Thymus (tissue), 11 donors: ENCODE measurements at regions not wholly inside any gene's neighbourhood (a gene's known extent, or its start where the extent isn't known, plus 50 kb on each side); places are given as distances from the start of the nearest gene placed in this dataset.

Experiments used
- DNase-seq, 9 donors: peaks; one replicate each; pipeline ENCODE4 v3.0.0-alpha.2; 2013; ENCODE audit warnings: low spot score in 9 of 9, low read depth in 6 of 9, missing footprints in 1 of 9
- H3K27ac ChIP-seq, 2 donors: one replicate each; pipeline ENCODE4 v1.5.1; 2013; ENCODE audit warnings: control low read depth in 1 of 2, low read depth in 1 of 2, low read length in 1 of 2, mild to moderate bottlenecking in 1 of 2, moderate library complexity in 1 of 2
- H3K27me3 ChIP-seq, 2 donors: one replicate each; pipeline ENCODE4 v1.5.1; 2013; ENCODE audit warnings: low read length in 1 of 2; ENCODE audit not compliant: control insufficient read depth in 2 of 2, insufficient read depth in 1 of 2
- H3K36me3 ChIP-seq, 2 donors: one replicate each; pipeline ENCODE4 v1.5.1; 2013; ENCODE audit warnings: low read length in 1 of 2, mild to moderate bottlenecking in 1 of 2, moderate library complexity in 1 of 2; ENCODE audit not compliant: control insufficient read depth in 2 of 2, insufficient read depth in 2 of 2
- H3K4me1 ChIP-seq, 2 donors: one replicate each; pipeline ENCODE4 v1.5.1; 2013; ENCODE audit warnings: low read length in 2 of 2; ENCODE audit not compliant: control insufficient read depth in 2 of 2, insufficient read depth in 2 of 2
- H3K4me3 ChIP-seq, 2 donors: one replicate each; pipeline ENCODE4 v1.5.1; 2013; ENCODE audit warnings: low read length in 2 of 2, control low read depth in 1 of 2, mild to moderate bottlenecking in 1 of 2
- H3K9me3 ChIP-seq, 2 donors: one replicate each; pipeline ENCODE4 v1.5.1; 2013; ENCODE audit warnings: low read length in 1 of 2, mild to moderate bottlenecking in 1 of 2; ENCODE audit not compliant: control insufficient read depth in 2 of 2, insufficient read depth in 1 of 2
- WGBS: extraction: QIAGEN DNeasy Blood & Tissue Kit; methylation state at CpG from one replicate; pipeline ENCODE4 v1.1.7; 2013; 5-methylcytosine and 5-hydroxymethylcytosine counted together
- donor health status: healthy.

DNA sequence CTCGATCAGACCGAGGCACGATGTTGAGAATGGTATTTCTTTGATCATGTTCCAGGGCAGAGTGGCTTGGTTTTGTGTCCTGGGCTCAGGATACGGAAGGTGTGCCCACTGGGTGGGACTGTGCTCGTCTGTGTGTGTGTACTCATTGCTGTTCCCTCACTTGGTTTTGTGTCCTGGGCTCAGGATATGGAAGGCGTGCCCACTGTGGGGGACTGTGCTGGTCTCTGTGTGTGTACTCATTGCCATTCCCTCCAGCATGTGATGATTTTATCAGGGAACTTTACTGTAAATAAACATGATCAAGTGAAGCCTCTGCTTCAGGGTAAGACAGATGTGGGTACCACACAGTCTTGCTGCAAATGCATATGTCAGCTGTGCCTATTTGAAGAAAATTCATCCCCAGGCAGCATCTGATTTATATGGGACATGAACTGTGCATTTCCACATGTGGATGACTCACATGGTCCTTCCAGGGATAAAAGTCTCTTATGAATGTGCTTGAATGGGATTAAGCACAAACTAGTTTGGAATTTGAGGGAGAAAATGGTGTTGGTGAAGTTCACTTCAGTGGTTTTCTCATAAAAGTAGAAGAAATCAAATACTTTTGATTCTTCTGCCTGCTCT lies 274.3 kb downstream of the QKI start:
- no peak overlapping the region for H3K27ac ChIP-seq
- H3K36me3 ChIP-seq, result no peaks in the 10 kb centered on the region
- 90% methylated on average over 6 of the region's 6 CpGs for WGBS
- H3K4me3 ChIP-seq, result no peak overlapping the region
- no peaks in the 10 kb centered on the region for H3K9me3 ChIP-seq
- H3K27me3 ChIP-seq, result no peaks in the 10 kb centered on the region
- H3K4me1 ChIP-seq, result no peaks in the 10 kb centered on the region
- DNase-seq, result no peak

DNA sequence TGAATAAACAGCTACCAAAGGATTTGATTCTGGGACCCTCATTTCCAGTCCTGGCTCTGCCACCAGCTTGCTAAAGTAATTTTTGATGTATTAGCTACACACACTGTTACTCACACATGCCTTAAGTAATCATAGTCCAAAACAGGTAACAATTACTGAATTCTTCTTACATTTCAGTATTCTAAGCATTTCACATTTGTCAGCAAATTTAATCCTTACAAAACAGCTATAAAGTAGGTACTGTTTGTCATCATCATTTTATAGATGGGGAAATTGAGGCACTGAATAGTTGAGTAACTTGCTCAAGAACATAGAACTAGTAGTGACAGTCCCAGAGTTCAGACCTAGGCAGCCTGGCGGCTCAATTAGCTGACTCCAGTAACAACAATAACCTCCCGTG lies 272.6 kb downstream of the QKI start:
- Histone ChIP-seq H3K4me3 (no peak overlapping the region), H3K4me1 (no peaks in the 10 kb centered on the region), H3K27ac (no peak overlapping the region), H3K27me3 (no peaks in the 10 kb centered on the region), H3K36me3 (no peaks in the 10 kb centered on the region), H3K9me3 (no peaks in the 10 kb centered on the region)
- no peak for DNase-seq
- WGBS, result 97% methylated on average over 2 of the region's 2 CpGs

- H3K27ac ChIP-seq, result no peak overlapping the region
- WGBS, result 91% methylated on average over 2 of the region's 2 CpGs
- no peak overlapping the region for H3K4me3 ChIP-seq
- no peaks in the 10 kb centered on the region for H3K9me3 ChIP-seq
- no peak for DNase-seq
- no peaks in the 10 kb centered on the region for H3K4me1 ChIP-seq
- no peaks in the 10 kb centered on the region for H3K27me3 ChIP-seq
- no peaks in the 10 kb centered on the region for H3K36me3 ChIP-seq
Measured at GRCh38 chr6:163686301-163686700, 271.8 kb downstream of the QKI start.

GRCh38 chr6:163683105-163683622 lies 268.6 kb downstream of the QKI start:
- WGBS, result 99% methylated on average over 1 of the region's 1 CpG

GRCh38 chr6:163679753-163680152 lies 265.2 kb downstream of the QKI start:
- H3K4me1 ChIP-seq, result no peaks in the 10 kb centered on the region
- no peak overlapping the region for H3K4me3 ChIP-seq
- no peaks in the 10 kb centered on the region for H3K27me3 ChIP-seq
- no peak overlapping the region for H3K27ac ChIP-seq
- no peaks in the 10 kb centered on the region for H3K9me3 ChIP-seq
- DNase-seq, result no peak
- 61% methylated on average over 5 of the region's 5 CpGs for WGBS
- H3K36me3 ChIP-seq, result no peaks in the 10 kb centered on the region

More at GRCh38 chr6:163683105-163683622, 268.6 kb downstream of the QKI start:
- no peak overlapping the region for H3K27ac ChIP-seq
- H3K27me3 ChIP-seq, result no peaks in the 10 kb centered on the region
- H3K9me3 ChIP-seq, result no peaks in the 10 kb centered on the region
- H3K36me3 ChIP-seq, result no peaks in the 10 kb centered on the region
- H3K4me1 ChIP-seq, result no peaks in the 10 kb centered on the region
- H3K4me3 ChIP-seq, result no peak overlapping the region
- no peak for DNase-seq

- H3K27ac ChIP-seq, result no peak overlapping the region
- no peaks in the 10 kb centered on the region for H3K36me3 ChIP-seq
- DNase-seq, result no peak
- H3K4me1 ChIP-seq, result no peaks in the 10 kb centered on the region
- no peaks in the 10 kb centered on the region for H3K27me3 ChIP-seq
- no peak overlapping the region for H3K4me3 ChIP-seq
- WGBS, result 94% methylated on average over 3 of the region's 3 CpGs
- no peaks in the 10 kb centered on the region for H3K9me3 ChIP-seq
Measured at GRCh38 chr6:163679012-163679660, 264.6 kb downstream of the QKI start.

GRCh38 chr6:163675611-163676010 lies 261.1 kb downstream of the QKI start:
- Histone ChIP-seq H3K27ac (no peak overlapping the region), H3K36me3 (no peaks in the 10 kb centered on the region), H3K27me3 (no peaks in the 10 kb centered on the region), H3K4me3 (no peak overlapping the region), H3K4me1 (no peaks in the 10 kb centered on the region), H3K9me3 (peaks cover 0 to 3% of the 10 kb centered on the region in 2 donors)
- no peak for DNase-seq

DNA sequence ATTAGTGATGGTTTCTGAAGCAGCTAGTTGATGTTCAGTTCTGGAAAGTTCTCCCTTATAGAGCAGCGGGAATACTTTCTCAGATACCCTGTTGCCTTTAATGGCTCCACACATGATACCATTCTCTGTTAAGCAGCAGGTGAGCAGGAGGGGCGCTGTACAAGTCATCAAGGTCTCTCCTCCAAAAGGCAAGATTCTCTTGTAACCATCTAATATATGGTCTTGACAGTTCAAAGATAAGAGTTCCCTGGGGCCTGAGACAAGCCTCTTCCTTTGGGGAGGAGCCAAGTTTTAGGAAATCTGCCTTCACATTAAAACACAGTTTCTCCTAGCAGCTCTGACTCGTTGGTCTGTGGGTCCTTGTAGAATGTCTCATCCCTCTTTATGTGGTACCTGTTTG lies 258.2 kb downstream of the QKI start:
- H3K9me3 ChIP-seq, result peaks cover 0 to 3% of the 10 kb centered on the region in 2 donors
- H3K27ac ChIP-seq, result no peak overlapping the region
- H3K36me3 ChIP-seq, result no peaks in the 10 kb centered on the region
- no peak overlapping the region for H3K4me3 ChIP-seq
- WGBS, result 86% methylated on average over 3 of the region's 3 CpGs
- peaks cover 0 to 5% of the 10 kb centered on the region in 2 donors for H3K4me1 ChIP-seq
- no peak for DNase-seq
- no peaks in the 10 kb centered on the region for H3K27me3 ChIP-seq

DNA sequence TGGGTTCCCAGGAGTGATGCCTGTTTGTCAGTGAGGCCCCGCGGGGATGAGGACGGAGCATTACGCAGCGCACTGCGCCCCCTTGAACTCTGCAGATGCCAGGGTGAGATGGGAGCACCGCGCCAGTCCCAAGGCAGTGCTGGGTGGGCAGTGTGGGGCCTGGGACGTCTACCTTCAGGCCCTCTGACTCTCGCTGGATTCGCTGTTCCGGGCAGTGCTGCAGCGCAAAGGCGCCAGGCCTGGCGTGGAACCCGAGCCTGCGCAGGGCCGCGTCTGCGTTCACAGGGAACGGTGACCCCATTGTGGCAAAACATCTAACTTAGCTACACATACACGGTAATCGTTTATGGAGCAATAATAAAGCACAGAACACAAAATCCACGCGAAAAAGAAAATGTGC lies 257.3 kb downstream of the QKI start:
- H3K27ac ChIP-seq, result no peak overlapping the region
- H3K27me3 ChIP-seq, result peaks cover 0 to 2% of the 10 kb centered on the region in 2 donors
- no peaks in the 10 kb centered on the region for H3K36me3 ChIP-seq
- H3K4me3 ChIP-seq, result no peak overlapping the region
- H3K4me1 ChIP-seq, result peaks cover 0 to 6% of the 10 kb centered on the region in 2 donors
- H3K9me3 ChIP-seq, result peaks cover 0 to 3% of the 10 kb centered on the region in 2 donors
- WGBS, result 97% methylated on average over 25 of the region's 25 CpGs
- no peak for DNase-seq
